Pulmonary artery endothelial cell (primary cell): ENCODE measurements at regions not wholly inside any gene's neighbourhood (a gene's known extent, or its start where the extent isn't known, plus 50 kb on each side); places are given as distances from the start of the nearest gene placed in this dataset.
"Not testable (repeated sequence)": the region's sequence is repeated elsewhere in the genome, so short reads cannot be mapped to it uniquely, and the experiment has no call there.

ENCODE experiments used
- DNase-seq: peaks from one replicate; pipeline ENCODE4 v3.0.0-alpha.2; 2011; ENCODE audit warnings: low read depth, low spot score

- no peak for DNase-seq
Observed at GRCh38 chr11:23236826-23237555, 376.7 kb upstream of the CCDC179 start.

- DNase-seq: no peak
Observed at GRCh38 chr11:23252426-23252825, 392.2 kb upstream of the CCDC179 start.

GRCh38 chr11:23257088-23257487 lies 396.8 kb upstream of the CCDC179 start:
- DNase-seq: no peak

- DNase-seq: no peak
Observed at GRCh38 chr11:23257556-23257955, 397.3 kb upstream of the CCDC179 start.

- DNase-seq: no peak
Observed at GRCh38 chr11:23263466-23263865, 403.2 kb upstream of the CCDC179 start.

GRCh38 chr11:23272095-23272494 lies 411.8 kb upstream of the CCDC179 start:
- DNase-seq: no peak

GRCh38 chr11:23278121-23278520 lies 417.8 kb upstream of the CCDC179 start:
- no peak for DNase-seq

GRCh38 chr11:23280088-23280487 lies 419.8 kb upstream of the CCDC179 start:
- DNase-seq: no peak

- DNase-seq: no peak
Observed at GRCh38 chr11:23283666-23284065, 423.4 kb upstream of the CCDC179 start.

- DNase-seq: no peak
Observed at GRCh38 chr11:23284631-23285030, 424.4 kb upstream of the CCDC179 start.

GRCh38 chr11:23288003-23288783 lies 427.9 kb upstream of the CCDC179 start:
- no peak for DNase-seq

- DNase-seq: no peak
Observed at GRCh38 chr11:23295241-23295640, 435.0 kb upstream of the CCDC179 start.

GRCh38 chr11:23308041-23308440 lies 447.8 kb upstream of the CCDC179 start:
- DNase-seq: no peak

- no peak for DNase-seq
Observed at GRCh38 chr11:23310276-23310675, 450.0 kb upstream of the CCDC179 start.

- DNase-seq: no peak
Observed at GRCh38 chr11:23311986-23312940, 452.0 kb upstream of the CCDC179 start.

- DNase-seq: no peak
Observed at GRCh38 chr11:23313001-23313400, 452.7 kb upstream of the CCDC179 start.

GRCh38 chr11:23314162-23314561 lies 453.9 kb upstream of the CCDC179 start:
- DNase-seq: peak; percentile 55

GRCh38 chr11:23315286-23315685 lies 455.0 kb upstream of the CCDC179 start:
- DNase-seq: no peak

- no peak for DNase-seq
Observed at GRCh38 chr11:23317816-23318215, 457.5 kb upstream of the CCDC179 start.

GRCh38 chr11:23318670-23319069 lies 458.4 kb upstream of the CCDC179 start:
- DNase-seq: no peak

GRCh38 chr11:23320131-23320530 lies 459.9 kb upstream of the CCDC179 start:
- no peak for DNase-seq

GRCh38 chr11:23335586-23335985 lies 475.3 kb upstream of the CCDC179 start:
- not testable (repeated sequence) for DNase-seq
